ENCODE measurements at regions not wholly inside any gene's neighbourhood (a gene's known extent, or its start where the extent isn't known, plus 50 kb on each side); places are given as distances from the start of the nearest gene placed in this dataset.
"Not testable (repeated sequence)": the region's sequence is repeated elsewhere in the genome, so short reads cannot be mapped to it uniquely, and the experiment has no call there.

DNA sequence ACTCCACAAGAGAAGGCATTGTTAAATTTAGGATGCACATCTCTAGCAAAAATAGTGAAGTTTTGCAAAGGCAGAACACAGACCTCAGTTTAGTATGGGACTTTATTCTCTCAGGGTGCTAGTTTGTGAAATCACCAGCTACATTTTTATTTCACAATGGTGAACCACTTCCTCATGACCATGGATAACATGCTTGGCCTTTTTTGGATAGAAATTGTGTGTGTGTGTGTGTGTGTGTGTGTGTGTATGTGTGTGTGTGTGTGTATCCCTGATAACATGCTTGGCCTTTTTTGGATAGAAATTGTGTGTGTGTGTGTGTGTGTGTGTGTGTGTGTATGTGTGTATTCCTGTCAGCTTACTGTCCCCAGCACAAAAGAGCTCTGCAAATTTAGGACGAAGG, 989.0 kb upstream of the TYRP1 start:
- TF ChIP-seq POLR2AphosphoS5 (IDR thresholded peaks at IDR 0.05; ENCODE audit: low read depth, low read length); SIN3A (IDR thresholded peaks at IDR 0.05; ENCODE audit: borderline replicate concordance, insufficient read depth, low read depth, low read length); TCF7L2 (IDR thresholded peaks at IDR 0.05; ENCODE audit: low read depth, low read length): not testable (repeated sequence)
- TF ChIP-seq, protein P1, sequence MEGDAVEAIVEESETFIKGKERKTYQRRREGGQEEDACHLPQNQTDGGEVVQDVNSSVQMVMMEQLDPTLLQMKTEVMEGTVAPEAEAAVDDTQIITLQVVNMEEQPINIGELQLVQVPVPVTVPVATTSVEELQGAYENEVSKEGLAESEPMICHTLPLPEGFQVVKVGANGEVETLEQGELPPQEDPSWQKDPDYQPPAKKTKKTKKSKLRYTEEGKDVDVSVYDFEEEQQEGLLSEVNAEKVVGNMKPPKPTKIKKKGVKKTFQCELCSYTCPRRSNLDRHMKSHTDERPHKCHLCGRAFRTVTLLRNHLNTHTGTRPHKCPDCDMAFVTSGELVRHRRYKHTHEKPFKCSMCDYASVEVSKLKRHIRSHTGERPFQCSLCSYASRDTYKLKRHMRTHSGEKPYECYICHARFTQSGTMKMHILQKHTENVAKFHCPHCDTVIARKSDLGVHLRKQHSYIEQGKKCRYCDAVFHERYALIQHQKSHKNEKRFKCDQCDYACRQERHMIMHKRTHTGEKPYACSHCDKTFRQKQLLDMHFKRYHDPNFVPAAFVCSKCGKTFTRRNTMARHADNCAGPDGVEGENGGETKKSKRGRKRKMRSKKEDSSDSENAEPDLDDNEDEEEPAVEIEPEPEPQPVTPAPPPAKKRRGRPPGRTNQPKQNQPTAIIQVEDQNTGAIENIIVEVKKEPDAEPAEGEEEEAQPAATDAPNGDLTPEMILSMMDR (IDR thresholded peaks at IDR 0.05): not testable (repeated sequence)
- TF ChIP-seq, protein P2, sequence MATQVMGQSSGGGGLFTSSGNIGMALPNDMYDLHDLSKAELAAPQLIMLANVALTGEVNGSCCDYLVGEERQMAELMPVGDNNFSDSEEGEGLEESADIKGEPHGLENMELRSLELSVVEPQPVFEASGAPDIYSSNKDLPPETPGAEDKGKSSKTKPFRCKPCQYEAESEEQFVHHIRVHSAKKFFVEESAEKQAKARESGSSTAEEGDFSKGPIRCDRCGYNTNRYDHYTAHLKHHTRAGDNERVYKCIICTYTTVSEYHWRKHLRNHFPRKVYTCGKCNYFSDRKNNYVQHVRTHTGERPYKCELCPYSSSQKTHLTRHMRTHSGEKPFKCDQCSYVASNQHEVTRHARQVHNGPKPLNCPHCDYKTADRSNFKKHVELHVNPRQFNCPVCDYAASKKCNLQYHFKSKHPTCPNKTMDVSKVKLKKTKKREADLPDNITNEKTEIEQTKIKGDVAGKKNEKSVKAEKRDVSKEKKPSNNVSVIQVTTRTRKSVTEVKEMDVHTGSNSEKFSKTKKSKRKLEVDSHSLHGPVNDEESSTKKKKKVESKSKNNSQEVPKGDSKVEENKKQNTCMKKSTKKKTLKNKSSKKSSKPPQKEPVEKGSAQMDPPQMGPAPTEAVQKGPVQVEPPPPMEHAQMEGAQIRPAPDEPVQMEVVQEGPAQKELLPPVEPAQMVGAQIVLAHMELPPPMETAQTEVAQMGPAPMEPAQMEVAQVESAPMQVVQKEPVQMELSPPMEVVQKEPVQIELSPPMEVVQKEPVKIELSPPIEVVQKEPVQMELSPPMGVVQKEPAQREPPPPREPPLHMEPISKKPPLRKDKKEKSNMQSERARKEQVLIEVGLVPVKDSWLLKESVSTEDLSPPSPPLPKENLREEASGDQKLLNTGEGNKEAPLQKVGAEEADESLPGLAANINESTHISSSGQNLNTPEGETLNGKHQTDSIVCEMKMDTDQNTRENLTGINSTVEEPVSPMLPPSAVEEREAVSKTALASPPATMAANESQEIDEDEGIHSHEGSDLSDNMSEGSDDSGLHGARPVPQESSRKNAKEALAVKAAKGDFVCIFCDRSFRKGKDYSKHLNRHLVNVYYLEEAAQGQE (IDR thresholded peaks at IDR 0.05; ENCODE audit: insufficient read depth in 1 of 2, low read depth in 2 of 2, low read length in 1 of 2): not testable (repeated sequence)

All from Panc1 (cell line).